GM18519 (cell line): ENCODE measurements at regions not wholly inside any gene's neighbourhood (a gene's known extent, or its start where the extent isn't known, plus 50 kb on each side); places are given as distances from the start of the nearest gene placed in this dataset.

Experiments used
- ATAC-seq: cut with Tn5 transposase; IDR thresholded peaks from one replicate; pipeline ENCODE4 v1.9.1; 2021; ENCODE audit warnings: mild to moderate bottlenecking, moderate library complexity; ENCODE audit not compliant: unreplicated experiment, low FRiP score

DNA sequence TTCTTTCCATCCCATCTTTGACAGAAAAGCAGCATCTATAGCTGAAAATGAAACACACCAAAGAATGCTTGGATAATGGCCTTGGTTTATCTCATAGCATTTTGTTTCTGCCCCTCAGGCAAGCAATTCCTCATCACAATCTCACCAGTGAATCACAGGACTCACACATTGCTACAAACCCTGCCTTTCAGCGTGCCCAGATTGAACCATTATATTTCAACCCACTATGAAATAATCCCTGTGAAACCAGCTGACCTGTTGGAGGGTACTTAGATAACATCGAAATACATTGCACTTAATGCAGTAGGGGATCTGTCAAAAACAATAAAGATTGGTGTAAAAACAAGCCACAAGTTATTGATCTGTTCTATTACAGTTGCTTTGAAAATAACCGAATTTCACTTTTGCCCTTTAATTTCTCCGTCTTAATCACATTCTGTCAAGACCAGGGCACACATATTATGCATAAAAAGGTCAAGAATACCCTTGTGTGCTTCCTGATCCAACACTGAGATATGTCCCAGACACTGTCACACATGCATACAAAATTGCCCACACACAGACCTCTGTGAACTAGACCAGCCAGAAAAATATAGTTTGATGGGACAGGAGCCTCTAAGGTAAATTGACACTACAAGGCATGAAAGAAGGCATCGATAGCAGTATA is 839.8 kb downstream of the NTRK3 start:
- no peak for ATAC-seq

DNA sequence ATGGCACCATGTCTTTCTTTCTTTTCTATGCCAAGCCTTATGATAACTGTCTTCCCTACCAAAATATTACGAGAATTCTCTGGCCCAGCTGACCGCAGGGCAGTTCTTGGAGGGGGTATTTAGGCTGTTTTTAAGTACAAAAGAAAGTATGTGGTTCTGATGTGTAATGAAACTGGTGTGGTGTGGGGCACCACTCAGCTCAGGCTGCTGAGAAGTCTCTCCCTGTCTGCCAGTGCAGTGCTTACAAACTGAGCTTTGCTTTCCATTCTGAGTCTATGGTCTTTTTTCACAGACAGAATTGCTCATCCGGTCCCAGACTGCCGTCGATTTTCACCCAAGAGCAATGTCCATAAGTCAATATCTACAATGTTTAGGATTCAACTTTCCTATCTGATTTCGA is 847.6 kb downstream of the NTRK3 start:
- no peak for ATAC-seq

DNA sequence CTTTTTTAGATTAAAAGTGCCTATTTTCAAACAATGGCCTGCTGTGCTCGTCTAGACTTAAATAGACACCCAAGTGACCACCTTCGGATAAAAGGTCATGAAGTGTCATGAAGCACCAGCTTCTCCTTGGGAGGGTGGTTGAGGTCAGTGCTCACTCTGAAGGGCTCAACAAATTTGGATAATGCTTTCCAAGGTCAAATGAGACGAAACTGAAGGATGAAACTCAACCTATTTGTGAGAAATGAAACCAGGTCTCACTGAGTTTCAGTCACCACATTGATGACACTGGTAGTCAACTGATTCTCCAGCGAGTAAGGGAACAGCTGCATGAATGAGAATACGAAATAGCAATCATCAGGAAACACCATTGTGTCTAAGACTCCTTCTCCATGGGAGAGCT is 852.6 kb downstream of the NTRK3 start:
- ATAC-seq = no peak

DNA sequence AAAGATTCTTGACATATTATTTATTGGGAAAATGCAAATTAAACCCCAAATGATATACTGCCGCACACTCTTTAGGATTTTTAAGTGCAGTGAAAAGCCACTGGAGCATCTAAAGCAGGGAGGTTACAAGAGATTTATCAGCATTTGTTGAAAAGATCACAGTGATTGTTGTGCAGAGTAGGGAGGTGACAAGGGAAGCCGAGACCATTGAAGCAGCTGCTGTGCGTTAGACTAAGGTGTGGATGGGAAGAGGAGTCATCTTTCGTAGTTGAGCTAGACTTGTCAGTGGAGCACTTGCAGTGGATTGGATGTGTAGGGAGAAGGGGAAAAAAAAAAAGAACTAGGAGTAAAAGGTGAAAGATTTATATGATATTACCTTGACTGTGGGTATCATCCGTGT is 854.6 kb downstream of the NTRK3 start:
- no peak for ATAC-seq

DNA sequence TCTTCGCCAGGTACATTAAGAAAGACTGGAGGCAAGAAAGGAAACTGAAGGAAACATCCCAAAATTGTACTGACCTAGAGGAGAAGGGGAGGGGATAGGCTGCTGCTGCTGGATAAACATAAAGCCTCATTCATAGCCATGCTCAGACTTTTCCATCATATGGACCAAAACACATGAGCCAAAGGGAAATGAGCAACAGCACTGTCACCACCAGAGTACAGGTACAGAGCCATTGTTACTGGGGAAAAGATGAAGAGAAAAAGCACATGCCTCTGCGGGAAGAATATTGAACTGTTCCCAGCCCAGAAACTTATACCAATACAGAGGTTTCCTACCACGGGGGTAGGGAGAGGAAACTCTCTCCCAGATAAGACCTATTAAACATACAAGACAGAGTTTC is 861.9 kb downstream of the NTRK3 start:
- no peak for ATAC-seq

DNA sequence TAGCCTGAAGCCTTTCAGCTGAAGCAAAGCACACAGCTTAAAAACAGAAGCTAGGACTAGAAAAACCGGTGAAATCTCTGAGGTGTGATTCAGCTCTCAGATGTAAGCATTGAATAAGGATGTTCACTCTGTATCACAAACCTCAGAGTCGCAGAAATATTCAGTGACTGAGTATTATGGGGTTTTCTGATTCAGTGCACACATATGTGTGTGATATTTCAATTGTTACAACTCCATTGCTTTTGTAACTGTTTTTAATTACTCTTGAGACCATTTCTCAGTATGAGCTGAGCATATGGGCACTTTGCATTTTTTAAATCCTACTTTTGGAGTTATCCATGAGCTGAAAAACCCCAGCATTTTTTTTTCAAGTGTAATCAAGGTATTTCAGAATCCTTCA is 868.8 kb downstream of the NTRK3 start:
- no peak for ATAC-seq

DNA sequence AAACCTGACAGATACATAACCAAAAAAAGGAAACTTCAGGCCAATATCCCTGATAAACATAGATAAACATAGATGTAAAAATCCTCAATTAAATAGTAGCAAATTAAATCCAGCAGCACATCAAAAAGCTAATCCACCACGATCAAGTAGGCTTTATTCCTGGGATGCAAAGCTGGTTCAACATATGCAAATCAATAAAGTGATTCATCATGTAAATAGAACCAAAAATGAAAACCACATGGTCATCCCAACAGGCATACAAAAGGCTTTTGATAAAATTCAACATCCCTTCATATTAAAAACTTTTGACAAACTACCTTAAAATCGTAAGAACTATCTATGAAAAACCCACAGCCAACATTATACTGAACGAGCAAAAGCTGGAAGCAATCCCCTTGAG is 882.2 kb downstream of the NTRK3 start:
- ATAC-seq = no peak

DNA sequence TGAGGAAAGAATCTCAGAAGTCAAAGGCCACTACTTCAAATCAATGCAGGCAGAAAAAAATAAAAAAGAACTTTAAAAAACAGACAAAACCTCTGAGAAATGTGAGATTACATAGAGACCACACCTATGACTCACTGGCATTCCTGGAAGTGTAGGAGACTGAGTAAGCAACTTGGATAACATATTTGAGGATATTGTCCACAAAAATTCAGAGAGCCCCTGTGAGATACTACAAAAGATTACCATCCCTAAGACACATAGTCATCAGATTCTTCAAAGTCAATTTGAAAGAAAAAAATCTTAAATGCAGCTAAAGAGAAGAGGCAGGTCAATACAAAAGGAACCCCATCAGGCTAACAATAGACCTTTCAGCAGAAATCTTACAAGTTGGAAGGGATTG is 887.3 kb downstream of the NTRK3 start:
- ATAC-seq = no peak

DNA sequence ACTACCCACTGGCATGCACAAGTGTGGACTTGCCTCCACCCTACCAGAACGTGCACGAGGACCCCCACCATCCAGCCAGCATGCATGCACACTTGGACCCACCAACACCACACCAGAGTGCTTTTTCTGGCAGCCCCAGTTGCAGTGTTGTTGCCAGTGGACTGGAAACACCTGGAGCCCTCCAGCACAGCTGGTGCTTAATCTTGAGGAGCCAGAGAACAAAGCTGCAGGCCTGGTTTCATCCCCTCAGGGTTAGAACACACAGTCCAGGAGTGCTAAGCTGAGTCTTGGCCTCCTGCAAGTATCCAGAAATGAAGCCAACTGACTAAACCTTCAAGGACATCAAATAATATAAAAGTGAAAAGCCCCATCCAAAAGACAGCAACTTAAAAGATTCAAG is 888.0 kb downstream of the NTRK3 start:
- ATAC-seq = no peak

DNA sequence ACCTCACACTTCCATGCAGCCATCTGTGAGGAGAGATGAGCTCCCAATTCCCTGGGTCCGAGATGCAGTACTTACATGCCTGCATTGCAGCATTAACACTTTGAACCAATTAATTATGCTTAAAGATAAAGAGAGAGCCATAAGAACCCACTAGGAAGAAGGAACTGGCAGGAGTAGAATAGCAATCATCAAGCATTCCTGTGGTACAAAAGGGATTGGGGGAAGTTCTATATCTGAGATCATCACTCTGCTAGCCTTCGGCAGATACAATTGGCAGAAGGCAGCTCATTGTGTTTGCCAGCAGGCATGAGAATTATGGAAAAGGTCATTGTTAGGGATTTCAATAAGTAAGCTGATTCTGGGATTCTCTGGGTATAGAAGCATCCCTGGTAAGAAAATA is 891.4 kb downstream of the NTRK3 start:
- ATAC-seq = no peak

DNA sequence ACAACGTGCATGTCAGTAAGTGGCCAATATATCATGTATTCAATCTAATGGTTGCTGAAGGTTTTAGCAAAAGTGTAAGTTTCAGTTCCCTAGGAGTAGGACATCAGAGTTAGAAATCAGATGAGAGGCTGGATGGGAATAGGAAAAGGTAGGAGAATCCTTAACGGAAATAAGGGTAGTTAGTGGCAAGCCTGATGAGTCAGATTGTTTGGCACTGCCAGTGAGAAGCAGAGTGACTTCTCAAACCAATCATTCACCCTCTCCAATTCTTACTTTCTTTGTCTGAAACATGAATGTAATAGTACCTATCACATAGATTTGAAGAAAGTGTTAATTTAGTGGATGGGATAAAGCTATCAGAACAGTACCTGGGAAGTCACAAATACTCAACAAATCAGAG is 894.0 kb downstream of the NTRK3 start:
- ATAC-seq = no peak

DNA sequence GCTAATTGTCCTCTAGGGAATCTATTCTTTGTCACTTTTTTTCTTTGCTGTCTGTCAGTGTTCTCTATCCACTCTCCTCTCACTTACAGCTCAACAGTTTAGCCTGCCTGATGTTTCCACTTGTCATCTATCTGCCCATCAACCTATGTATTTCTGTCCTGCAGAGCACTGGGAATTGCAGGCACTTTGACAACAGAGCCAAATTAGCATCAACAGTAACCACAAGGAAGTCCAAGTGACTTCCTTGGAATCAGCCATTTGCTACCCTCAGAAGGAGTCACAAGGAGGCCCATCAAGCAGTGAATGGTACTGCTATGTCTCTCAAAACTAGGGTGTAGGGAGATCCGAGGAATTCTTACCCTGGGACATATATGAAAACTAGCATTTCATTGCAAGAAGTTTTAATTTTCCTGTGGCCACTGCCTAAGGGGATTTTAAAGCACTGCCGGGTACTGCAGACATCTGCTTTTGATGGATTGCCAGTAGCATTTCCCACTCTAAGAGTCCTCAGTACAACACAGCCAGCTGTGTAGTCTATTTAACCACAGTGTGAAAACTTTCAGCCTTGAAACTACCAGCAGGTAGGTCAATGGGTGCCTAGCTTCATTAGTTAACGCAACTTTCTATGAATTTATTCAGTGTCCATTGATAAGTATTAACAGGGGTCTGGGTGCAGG is 898.8 kb downstream of the NTRK3 start:
- no peak for ATAC-seq

DNA sequence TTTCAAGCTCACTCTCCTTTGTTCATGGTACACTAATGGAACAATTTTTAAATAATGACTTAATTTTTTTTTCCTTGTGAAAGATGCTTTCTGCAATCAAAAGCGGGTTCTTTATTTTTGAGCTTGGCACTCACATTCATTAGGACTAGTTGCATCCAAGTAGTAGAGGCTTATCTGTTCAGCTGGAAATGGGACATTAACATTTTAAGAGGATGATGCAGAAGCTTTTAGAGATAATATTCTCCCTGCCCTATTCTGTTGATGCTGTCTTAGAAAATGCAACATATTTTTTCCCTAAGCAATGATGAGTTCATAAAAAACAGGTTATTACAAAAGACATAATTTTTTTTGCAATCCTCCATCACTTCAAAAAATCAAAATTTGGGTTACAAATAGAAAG is 900.6 kb downstream of the NTRK3 start:
- ATAC-seq = no peak

DNA sequence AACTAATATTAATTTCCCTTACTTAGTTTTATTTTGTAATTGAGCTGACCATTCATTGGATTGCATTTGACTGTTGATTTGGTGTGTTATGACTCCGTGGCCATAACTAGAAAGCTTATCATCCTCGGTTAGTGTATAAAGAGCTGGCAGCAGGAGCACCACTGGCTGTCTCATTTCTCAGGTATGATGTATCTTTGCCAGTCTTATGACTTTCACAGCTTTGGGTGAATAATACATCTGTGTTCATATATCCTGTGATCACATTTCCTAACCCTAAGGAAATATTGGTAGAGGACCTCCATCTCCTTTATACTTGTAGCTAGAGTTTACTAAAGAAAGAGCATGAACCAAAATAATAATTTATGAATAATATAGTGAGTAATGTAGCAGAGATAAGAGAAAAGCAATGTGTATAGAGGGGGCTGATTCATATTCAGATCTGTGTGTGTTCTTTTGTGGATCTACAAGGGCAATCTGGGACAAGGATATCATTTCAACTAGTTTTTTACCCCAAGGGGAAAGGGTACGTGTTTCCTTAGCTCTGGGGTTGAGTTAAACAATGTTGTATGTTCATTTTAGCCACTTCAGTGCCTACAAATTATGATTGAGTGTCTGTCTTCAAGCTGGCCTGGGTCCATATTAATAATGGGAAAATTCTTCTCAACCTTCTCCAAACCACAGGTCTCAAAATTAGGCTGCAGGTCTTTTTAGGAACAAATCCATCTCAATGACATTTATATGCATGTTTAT is 901.7 kb downstream of the NTRK3 start:
- no peak for ATAC-seq

DNA sequence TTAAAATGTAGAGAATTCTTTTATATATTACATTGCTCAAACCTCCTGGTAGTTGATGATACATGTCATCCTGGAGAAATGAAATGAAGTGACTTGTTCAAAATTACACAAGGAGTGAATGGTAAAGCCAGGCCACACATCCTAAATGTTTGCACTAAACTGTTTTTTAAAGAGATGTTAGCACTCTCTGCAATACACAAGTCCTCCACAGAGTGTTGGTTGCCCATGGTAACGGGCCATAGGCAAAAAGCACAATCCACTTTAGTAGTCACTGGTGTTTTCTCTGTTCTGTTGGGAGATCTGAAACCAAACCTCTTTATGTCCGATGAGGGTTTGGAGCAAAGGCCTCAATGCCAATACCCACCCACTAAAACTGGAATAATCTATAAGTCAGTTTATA is 907.4 kb downstream of the NTRK3 start:
- no peak for ATAC-seq

DNA sequence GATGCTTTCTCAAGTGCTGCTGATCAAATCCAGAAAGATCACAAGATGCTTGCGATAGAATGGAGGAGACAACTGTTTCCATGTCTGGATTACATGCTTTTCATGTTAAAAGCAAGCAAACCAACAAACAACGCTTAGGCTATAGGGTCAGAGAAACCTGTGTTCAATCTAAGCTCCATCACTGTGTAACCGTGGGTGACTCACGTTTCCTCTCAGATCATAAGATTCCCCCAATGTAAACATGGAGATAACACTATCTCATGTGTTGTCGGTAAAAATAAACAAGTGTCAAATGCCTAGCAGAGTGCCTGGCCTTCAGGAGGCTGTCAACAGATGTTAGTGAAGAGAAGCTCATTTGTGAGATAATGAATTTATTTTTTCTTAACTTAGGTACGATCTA is 907.8 kb downstream of the NTRK3 start:
- no peak for ATAC-seq

DNA sequence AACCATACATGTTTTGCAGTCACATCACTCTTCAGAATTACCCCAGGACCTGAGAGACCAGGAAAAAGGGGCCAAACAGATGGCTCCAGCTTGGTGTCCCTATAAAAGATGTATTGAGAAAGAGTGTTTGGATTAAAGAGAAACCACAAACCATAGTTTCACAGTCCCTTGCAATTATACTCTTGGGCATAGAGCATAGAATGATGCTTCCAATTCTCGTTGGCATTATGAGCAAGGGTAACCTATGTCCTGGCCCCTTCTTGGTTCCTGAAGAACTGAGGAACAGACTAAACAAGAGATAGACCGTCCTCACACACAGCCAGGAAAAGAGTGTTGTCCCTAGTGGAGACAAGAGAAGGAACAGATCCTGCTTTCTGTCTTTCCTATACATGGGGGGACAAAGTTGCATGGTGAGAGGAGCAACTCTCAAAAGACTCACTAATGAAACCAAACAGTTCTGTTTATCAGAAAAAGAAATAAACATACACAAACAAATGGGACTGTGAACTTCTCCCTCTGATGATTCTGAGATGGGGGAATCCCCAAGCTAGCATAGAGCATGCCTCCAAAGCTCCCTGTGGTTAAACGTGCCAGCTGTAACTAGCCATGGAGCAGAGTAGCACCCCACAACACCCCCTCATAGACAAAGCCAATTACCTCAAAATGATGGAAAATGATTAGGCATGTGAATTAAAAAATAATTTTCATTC is 908.6 kb downstream of the NTRK3 start:
- no peak for ATAC-seq

DNA sequence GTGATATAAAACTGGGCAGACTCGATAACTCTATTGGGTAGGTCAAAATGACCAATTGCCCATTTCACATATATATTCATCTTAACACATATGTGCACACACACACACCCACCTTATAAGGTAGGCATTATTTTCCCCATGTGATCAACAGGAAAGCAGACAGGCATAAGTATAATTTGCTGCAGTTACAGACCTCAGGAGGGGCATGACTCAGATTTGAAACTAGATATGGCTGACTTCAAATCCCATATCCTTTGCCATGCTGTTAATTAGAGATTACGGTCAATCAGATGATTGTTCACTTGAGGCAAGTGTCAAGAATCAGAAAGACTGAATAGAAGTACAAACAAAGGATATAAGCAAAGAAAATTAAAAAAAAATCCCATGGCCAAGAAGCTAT is 910.6 kb downstream of the NTRK3 start:
- ATAC-seq = no peak

DNA sequence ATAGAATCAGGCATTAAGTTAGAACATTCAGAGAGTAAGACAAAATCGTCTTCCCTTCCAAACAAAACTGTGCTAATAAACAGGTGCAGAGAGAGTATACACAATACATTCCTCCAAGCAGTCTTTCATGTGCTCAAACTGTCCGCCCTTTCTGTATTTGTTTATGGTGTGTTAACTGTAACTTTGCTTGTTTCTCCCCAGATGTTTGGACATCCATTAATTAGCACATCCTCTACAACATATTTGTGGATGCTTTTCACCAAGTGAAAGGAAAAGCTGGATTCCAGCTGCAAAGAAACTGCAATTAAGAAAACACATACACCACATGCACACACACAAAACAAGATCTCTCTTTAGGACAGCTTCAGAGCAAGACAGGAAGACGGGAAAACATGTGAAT is 912.6 kb downstream of the NTRK3 start:
- ATAC-seq = no peak

DNA sequence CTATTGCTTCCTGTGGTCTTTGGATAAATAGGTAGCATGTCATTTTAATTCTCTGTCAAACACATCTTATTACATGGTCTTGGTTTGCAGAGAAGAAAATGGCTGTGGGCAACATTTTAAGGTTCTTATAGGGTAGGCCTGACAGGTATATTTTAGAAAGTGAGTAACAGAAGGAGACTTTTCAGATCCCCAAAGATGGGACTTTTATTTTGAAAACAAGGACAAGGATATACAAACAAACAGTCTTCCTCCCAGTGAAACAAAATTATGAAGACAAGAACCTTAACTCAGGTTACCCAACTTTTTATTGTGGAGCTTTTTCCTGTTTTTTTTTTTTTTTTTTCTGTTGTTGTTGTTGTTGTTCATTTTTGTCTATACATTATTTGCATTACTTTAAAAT is 916.2 kb downstream of the NTRK3 start:
- ATAC-seq = no peak

DNA sequence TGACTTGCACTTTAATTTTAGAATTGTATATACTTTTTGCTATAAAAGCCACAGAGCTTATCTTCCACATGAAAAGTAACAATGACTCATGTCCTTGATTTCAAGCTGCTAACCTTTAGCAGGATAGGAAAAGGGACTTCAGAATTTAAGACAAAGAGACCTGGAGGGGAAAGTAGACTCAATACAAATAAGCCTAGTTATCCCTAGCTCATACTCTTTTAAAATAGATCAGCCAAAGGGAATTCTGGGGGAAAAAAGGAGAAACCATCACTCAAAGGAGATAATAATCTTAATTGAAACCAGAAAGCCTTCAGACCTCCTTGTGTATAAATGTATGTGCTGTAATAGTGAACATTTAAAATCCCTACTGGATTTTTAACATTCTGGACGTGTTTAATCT is 930.3 kb downstream of the NTRK3 start:
- ATAC-seq = no peak
